Nucleus accumbens (tissue), 56 donors: ENCODE measurements at regions not wholly inside any gene's neighbourhood (a gene's known extent, or its start where the extent isn't known, plus 50 kb on each side); places are given as distances from the start of the nearest gene placed in this dataset.
"Not testable (repeated sequence)": the region's sequence is repeated elsewhere in the genome, so short reads cannot be mapped to it uniquely, and the experiment has no call there.

Experiments
- DNase-seq, 56 donors: peaks; one replicate each; lab custom pipeline; 2025; lab: John Stamatoyannopoulos, UW

DNA sequence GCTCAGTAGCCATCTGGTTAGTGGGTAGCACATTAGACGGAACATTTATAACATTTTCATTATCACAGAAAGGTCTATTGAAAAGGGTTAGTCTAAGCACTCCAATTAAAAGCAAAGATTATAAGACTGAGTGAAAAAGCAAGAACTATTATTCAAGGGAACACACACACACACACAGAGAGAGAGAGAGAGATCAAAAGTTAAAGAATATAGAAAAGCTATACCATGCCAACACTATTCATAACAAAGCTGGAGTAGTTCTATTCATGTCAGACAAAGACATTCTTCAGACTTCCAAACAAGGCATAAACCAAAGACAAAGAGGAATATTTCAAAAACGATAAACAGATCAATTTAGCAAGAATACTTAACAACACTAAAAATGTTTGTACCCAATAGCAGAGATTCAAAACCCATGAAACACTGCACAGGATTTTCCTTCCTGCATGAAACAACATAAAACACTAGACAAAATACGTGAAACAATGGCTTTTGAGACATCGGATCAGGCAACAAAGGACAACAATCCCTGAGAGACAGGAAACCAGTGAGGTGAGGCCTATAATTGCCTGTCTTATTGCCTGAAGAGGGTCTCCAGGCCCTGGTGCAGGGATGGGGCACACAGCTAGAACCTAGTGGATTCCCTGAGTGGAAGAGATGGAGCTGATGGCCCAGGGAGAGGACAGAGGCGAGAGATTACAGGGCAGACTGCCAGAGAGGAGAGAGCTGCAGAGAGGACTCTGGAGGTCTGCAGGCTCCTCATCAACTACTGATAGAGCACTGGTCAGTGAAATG is 83.6 kb upstream of the NPAS2 start:
- no peak for DNase-seq

DNA sequence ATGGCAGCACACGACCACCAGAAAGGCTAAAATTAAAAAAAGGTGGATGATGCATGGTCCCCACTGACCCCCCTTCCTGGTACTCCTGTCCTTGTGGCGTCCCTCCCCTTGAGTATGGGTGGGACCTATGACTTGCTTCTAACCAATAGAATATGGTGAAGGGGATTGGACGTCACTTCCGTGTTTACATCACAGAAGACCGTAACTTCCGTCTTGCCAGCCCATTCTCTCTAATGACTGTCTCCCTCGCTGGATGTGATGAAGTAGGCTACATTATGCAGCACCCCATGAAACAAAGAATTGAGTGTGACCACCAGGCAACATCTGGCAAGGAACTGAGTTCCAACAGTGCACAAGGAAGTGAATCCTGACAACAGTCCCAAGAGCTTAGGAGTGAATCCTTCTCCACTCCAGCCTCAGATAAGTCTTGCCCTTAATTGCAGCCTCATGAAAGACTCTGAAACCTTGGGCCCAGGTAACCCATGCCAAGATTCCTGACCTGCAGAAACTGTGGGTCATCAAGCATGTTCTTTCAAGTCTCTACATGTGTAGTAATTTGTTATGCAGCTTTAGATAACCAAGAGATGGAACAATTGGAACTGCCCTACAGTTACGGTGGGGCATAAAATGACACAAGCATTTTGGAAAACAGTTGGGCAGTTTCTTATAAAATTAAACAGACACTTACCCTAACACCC is 80.1 kb upstream of the NPAS2 start:
- DNase-seq = no peak

DNA sequence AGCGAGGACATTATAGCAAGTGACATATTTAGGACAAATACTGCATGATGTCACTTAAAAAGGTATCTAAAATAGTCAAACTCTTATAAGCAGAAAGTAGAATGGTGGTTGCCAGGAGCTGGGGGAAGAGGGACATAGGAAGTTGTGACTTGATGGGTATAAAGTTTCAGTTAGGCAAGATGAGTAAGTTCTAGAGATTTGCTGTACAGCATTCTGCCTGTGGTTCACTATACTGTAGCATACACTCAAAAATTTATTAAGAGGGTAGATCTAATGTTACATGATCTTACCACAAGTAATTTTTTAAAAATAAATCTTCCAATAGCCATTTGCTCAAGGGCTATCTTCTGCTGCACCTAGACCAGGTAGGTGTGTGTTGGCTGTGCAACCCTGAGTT is 78.1 kb upstream of the NPAS2 start:
- DNase-seq = no peak

DNA sequence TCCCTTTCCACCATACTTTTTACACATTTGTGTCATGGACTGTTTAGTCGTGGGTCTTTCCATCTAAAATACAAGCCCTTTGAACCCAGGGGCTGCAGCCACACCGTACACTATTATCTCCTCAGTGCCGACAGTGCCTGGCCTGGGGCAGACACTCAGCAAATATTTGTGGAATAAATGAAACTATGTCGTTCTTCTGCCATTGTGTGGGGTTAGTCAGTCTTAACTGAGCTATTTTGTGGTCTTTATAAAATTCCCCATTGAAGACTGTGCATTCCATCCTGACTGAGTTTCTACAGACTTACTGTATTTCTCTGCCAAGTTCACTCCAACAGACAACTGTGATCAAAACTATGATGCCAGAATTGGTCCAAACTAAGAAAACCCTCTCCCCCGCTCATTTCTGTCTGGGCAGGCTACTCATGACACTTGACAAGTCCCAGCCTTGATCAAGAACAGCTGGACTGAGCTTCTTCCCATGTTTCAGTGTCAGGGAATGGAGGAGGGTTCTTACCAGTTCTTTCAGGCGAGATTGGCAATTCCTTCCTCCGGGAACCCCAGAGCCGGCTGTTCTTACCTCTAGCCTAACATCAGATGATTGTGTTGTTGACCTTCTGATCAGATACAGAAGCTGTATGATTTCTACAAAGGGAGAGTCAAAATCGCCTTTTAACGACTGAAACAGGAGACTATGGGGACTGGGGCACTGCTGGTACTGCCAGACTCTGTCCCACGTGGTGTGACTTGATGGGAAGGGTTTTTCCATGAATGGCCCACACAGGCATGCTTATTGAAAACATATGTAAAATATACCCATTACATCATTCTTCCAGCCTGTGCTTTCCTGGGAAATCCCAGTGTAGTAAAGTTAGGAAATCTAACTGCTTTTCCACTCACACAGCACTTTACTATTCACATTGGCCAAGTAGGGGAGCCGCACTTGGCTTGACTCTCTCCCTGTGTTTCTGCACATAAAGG is 77.4 kb upstream of the NPAS2 start:
- DNase-seq = no peak

DNA sequence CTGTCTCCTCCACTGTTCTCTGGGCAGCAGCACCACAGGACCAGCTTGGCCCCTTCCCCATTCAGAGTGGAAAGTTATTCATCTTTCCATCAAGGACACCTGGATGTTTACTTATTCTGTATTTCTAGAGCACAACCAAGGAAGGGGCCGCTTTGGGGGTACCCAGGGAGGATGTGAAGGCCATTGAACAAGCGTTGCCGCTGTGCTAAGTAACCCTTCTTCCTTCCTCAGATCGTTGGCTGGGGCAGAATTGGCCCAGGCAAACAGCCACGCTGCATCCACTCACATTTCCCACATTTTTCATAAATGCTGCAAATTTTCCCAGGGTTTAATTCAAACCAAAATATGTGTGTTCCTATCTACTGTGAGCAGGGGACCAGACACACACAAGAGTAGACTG is 76.2 kb upstream of the NPAS2 start:
- DNase-seq = no peak

DNA sequence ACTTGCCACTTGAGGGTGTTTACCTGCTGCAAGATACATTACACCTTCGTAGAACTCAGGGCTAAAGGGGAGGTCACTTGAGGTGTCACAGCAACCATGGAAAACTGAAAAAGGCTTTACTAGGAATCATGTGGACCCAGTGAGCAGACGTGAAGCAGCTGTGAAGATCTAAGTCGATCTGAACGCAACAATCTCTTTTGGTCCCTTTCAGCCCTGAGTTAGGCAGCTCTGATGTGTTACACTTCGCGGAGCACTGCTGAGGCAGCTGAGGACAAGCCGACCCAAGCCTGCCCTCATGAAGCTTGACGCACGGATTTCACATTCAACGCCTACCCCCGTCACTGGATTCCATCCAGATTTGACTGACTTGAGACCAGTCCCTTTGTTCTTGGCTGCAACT is 75.8 kb upstream of the NPAS2 start:
- DNase-seq = no peak

DNA sequence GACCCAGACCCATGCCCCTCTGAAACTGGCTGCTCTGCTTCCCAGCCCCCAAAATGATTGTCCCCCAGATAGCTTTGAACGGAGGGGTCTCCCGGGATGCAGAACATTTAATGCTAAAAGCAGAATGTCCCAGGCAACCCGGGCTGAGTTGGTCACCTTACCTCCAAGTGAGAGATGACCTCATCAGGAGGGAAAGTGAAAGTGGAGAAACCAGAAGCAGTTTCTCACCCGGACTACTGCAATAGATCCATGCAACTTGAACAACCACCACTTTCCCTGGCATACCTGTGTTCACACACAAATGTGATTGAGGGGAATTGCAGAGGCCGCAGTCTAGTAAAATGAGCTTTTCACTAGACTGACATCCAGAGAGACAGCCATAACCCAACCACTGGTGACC is 75.3 kb upstream of the NPAS2 start:
- no peak for DNase-seq

DNA sequence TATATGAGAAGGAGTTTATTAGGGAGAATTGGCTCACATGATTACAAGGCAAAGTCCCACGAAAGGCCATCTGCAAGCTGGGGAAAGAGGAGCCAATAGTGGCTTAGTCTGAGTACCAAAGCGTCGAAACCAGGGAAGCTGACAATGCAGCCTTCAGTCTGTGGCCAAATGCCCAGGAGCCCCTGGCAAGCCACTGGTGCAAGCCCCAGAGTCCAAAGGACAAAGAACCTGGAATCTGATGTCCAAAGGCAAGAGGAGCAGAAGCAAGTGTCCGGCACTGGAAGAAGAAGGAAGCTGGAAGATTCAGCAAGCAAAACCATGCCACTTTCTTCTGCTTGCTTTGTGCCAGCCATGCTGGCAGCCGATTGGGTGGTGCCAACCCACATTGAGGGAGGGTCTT is 74.3 kb upstream of the NPAS2 start:
- DNase-seq = peak in 4 of 56 donors; percentile 2 to 12 (median 10)

DNA sequence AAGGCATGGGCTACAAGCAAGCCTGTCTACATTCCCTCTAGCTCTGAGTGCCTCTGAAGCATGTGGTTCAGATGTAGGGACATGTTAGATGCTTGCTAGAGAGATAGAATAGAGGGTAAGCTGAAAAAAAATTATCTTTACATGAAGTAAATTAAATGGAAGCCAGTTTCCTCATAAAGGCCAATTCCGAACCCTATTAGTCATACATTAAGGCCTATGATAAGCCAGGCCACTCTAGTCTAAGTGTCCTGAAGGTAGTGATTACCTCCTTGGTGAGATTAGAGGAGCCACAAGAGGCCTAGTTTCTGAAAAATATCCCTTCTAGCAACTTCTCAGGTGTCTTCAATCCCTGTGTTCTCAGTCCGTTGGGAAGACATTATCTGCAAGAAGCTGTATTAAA is 72.4 kb upstream of the NPAS2 start:
- no peak for DNase-seq

DNA sequence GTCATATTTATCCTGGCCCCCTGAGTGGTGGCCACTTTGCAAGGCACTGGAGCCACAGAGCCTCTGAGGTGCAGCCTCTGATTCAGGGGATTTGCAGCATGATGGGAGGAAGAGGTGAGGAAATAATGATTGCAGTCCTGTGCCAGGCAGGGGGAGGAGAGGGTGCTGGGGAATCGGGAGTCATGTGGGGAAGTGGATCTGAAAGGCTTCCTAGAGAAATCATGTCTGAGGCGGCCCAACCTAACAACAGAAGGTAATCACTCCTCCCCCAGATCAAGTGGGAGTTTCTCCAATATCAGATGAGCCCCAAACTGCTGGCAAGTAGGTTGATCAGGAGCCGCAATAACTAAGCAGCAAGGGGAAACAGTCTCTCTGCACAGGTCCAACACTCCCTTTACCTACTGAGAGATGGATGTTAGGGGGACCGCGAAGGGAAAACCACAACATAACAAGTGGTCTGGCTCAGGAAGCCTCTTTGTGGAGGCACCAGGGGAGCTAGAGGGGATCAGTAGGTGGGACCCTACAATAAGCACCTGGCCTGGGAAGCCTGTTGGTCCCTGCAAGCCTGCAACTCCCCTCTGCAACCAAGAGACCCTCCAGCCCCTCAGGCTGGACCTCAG is 71.8 kb upstream of the NPAS2 start:
- DNase-seq = peak in 9 of 56 donors; percentile 4 to 23 (median 14)

DNA sequence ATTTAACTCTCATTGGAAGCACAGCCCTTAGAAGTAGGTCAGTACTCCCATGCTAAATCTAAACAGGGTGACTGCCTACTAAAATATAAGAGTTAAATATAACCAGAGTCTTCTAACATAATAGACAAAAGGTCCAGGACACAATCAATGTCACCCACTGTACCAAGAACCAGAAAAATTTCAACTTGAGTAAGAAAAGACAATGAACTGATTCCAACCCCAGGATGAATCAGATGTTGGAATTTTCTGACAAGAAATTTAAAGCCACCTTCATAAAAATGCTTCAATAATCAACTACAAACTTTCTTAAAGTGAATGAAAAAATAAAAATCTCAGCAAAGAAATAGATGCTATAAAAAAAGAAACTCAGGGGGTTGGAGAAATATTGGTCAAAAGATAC is 71.3 kb upstream of the NPAS2 start:
- DNase-seq = no peak

DNA sequence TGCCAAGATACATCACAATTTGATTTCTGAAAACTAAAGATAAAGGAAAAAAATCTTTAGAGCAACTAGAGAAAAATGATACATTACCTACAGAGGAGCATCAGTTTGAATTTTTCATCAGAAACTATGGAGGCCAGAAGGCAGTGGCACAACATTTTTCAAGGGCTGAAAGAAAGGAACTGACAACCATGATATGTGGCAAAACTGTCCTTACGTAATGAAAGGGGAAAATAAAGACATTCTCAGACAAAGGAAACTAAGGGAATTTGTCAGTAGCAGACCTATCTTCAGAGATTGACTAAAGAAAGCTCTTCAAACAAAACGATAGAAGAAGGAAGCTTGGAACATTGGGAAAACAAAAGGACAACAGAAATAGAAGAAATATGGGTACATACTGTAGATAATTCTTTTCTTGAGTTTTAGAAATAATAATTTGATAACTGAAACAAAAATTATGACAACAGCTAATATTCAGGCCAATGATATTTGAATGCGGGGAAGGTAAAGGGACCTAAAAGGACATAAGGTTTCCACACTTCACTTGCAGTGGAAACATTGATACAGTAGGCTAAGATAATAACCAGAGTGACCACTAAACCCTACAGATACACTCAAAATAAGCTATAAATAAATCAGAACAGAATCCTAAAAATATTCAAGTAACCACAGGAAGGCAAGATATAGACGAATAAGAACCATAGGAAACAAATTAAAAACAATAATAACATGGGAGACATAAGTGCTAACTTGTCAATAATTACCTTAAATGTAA is 70.0 kb upstream of the NPAS2 start:
- no peak for DNase-seq

DNA sequence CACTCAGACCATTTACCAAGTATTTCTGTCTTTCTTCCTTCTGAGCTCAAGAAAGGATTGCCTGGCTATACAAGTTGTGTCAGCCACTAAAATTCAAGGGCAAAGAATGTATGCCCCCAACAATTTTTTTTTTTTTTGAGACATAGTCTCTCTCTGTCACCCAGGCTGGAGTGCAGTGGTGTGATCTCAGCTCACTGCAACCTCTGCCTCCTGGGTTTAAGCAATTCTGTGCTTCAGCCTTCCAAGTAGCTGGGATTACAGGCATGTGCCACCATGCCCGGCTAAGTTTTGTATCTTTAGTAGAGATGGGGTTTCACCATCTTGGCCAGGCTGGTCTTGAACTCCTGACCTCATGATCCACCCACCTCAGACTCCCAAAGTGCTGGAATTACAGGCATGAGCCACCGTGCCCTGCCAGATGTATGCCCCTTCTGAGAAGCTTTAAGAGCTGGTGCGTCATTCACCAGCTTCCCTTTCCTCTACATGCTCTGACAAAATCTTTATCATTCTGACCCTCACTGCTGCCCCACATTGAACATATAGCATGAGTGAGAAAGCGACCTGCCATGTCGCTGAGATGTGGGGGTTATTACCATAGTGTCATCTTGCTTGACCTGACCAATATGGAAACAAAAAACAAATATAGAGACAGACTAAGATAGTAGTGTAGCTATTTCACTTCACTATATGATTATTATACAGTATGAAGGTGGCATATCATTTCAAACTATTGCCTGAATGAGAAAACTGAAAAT is 67.9 kb upstream of the NPAS2 start:
- DNase-seq = not testable (repeated sequence)

DNA sequence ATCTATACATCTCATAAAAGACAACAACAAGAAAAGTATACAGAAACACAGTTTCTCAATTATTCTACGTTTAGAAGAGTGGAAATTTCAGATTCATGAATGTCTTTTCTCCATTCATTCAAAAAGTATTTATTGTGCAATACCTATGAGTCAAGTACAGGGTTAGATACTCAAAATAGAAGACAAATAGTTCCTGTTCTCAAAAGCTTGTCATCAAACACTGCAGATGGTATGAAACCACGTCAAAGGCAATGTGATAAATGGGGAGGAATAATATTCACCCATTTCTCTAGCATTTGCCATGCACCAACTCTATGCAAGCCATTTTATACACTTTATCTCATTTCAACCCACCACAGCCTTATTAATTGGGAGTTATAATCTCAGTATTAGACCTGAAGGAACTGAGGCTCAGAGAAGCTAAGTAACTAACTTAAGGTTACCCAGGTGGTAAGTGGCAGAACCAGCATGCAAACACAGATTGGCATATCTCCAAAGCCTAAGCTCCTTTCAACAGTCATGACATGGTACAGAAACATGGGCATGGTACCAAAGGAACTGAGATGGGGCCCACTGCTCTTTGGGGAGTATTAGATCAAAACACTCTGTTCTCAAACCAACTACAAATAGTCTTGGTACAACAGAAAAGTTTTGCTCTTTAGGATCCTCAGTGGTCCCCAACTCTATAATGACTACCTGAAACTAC is 67.2 kb upstream of the NPAS2 start:
- DNase-seq = peak in 1 of 56 donors; percentile 7

DNA sequence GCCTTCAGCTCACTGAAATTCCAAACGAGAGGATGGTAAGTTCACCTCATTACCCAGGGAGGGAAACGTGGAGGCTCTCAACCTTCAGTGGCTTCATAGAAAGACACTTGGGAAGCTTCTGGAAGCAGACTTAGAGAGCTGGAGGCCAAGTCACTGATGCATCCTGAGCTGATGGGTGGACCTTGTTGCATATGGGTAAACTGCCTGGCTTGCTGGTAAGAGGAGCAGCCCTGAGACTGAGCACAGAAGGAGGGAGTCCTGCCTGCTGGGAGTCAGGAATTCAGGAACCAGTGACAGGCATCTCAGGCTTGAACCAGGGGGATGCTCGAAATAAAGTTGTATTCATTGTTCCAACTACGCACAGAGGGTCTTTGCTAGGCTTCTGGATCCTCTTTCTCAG is 66.5 kb upstream of the NPAS2 start:
- DNase-seq = no peak

DNA sequence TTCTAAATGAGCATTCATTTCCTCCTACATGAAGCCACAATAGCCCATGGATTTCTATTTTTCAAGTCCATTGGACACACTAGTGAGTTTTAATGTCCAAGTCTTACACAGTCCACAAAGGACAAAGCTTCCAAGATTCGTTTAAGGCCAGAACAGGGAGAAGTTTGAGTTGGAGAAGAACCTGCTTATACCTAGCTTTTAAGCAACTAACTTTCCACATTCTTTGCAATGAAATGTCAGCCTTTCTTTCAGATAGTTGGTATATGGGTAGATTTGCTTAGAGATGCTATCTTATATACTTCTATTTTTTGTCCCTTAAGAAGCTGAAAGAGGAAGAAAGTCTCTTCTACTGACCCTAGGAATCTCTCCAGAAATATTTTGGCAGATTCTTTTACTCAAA is 66.1 kb upstream of the NPAS2 start:
- DNase-seq = no peak

DNA sequence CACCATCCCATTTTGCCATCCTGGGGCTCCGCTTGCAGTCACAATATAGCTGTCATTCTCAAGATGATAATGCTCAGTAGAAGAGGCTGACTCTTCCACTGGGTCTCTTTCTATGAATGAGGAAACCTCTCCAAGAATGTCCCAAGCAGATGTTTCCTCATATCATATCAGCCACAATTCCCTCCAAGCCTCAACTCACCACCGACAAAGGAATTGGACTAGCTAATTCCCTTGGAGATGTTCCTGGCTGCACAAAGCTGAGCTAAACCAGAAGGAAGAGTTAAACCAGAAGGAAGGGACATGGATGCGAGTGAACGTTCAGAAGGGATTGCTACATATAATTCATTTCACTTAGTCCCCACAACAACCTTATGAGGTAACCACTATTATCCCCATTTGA is 65.0 kb upstream of the NPAS2 start:
- no peak for DNase-seq

DNA sequence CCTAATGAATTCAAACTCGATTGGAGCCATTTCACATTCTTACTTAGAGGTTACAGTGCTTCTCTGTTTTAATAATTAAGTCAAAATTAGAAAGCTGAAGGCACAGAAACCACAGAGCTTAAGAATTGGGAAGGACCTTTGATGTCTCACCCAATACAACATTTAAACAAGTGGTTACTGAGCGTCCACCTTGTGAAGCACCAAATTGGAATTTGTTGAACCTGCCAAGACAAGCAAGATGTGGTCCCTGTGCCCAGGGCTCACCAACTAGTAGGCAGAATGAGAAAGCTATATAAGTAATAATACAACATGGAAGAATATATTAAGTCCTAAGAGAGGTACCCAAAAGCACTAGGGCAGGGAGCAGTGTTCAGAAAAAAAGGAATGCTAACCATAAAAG is 64.5 kb upstream of the NPAS2 start:
- no peak for DNase-seq
